ENCODE measurements at regions not wholly inside any gene's neighbourhood (a gene's known extent, or its start where the extent isn't known, plus 50 kb on each side); places are given as distances from the start of the nearest gene placed in this dataset.
"Not testable (repeated sequence)": the region's sequence is repeated elsewhere in the genome, so short reads cannot be mapped to it uniquely, and the experiment has no call there.

DNA sequence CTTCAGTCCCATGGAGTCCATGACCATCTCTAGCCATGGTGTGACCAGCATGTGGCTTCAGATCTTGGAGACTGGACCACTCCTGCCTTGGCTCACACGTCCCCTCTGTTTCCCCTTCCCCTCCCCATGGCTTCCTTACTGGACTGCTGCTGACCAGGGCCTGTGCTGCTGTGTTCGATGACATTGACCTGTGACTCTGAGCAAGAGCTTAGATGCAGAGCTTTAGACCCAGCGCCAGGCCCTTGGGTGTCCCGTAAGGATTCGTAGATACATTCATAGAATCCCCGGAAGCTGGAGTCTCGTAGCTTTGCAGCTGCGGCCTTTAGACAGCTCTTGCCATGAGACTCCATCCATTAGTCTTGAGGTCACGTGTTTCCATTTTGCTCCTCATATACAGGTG is 96.3 kb downstream of the NPIPB11 start:
- not testable (repeated sequence) for TF ChIP-seq TSHZ1 (tag by site-specific recombination; IDR thresholded peaks at IDR 0.05; ENCODE audit: borderline replicate concordance); ZNF529 (tag by site-specific recombination; IDR thresholded peaks at IDR 0.05; ENCODE audit: insufficient replicate concordance)
- TF ChIP-seq, protein P1, sequence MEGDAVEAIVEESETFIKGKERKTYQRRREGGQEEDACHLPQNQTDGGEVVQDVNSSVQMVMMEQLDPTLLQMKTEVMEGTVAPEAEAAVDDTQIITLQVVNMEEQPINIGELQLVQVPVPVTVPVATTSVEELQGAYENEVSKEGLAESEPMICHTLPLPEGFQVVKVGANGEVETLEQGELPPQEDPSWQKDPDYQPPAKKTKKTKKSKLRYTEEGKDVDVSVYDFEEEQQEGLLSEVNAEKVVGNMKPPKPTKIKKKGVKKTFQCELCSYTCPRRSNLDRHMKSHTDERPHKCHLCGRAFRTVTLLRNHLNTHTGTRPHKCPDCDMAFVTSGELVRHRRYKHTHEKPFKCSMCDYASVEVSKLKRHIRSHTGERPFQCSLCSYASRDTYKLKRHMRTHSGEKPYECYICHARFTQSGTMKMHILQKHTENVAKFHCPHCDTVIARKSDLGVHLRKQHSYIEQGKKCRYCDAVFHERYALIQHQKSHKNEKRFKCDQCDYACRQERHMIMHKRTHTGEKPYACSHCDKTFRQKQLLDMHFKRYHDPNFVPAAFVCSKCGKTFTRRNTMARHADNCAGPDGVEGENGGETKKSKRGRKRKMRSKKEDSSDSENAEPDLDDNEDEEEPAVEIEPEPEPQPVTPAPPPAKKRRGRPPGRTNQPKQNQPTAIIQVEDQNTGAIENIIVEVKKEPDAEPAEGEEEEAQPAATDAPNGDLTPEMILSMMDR (tag by site-specific recombination; IDR thresholded peaks at IDR 0.05): not testable (repeated sequence)
